PC-3 (cell line): ENCODE measurements at regions not wholly inside any gene's neighbourhood (a gene's known extent, or its start where the extent isn't known, plus 50 kb on each side); places are given as distances from the start of the nearest gene placed in this dataset.

Source experiments
- ATAC-seq: fragments of 200-7000 bp; cut with Tn5 transposase; 2 replicates; pipeline ENCODE4 v1.9.1; 2020; ENCODE audit warnings: mild to moderate bottlenecking, moderate library complexity
- BruUV-seq: library from RNA; stranded (reverse); fragments of 400-500 nt; replicated peaks from 2 replicates; lab custom pipeline; 2021; lab: Mats Ljungman, UMichigan
- CTCF ChIA-PET: fragments of 300-600 bp; sonication (Branson Sonifier 250); formaldehyde crosslinking; loops from one replicate; lab custom pipeline; 2022; ENCODE audit warnings: antibody characterized with exemption; lab: Charles Lee
- POLR2A ChIA-PET: fragments of 300-600 bp; sonication (Branson Sonifier 250); formaldehyde crosslinking; loops from one replicate; lab custom pipeline; 2022; ENCODE audit warnings: antibody characterized with exemption; ENCODE audit not compliant: unreplicated experiment; lab: Charles Lee
- DNase-seq: peaks from one replicate; pipeline ENCODE4 v3.0.0-alpha.2; 2015
- H2AFZ ChIP-seq: fragments of 300-600 bp; sonication (generic); 2 replicates; pipeline ENCODE4 v1.6.0; 2016; ENCODE audit warnings: antibody characterized with exemption, low read length
- H3F3A ChIP-seq: fragments of 300-600 bp; sonication (generic); one replicate; pipeline ENCODE4 v1.6.0; 2017; ENCODE audit warnings: antibody characterized with exemption, low read length, control low read depth, mild to moderate bottlenecking; ENCODE audit not compliant: unreplicated experiment
- H3K27ac ChIP-seq: fragments of 300-600 bp; sonication (generic); 2 replicates; pipeline ENCODE4 v1.5.1; 2016; ENCODE audit warnings: mild to moderate bottlenecking, low read length
- H3K27me3 ChIP-seq: fragments of 300-600 bp; sonication (generic); 2 replicates; pipeline ENCODE4 v1.6.1; 2016; ENCODE audit warnings: low read length, mixed read lengths
- H3K36me3 ChIP-seq: fragments of 300-600 bp; sonication (generic); 2 replicates; pipeline ENCODE4 v1.6.1; 2016; ENCODE audit warnings: low read depth, mixed run types, low read length, mixed read lengths
- H3K4me1 ChIP-seq: fragments of 300-600 bp; sonication (generic); 2 replicates; pipeline ENCODE4 v1.5.1; 2016; ENCODE audit warnings: low read length; ENCODE audit not compliant: insufficient read depth
- H3K4me2 ChIP-seq: fragments of 300-600 bp; sonication (generic); 2 replicates; pipeline ENCODE4 v1.6.0; 2016; ENCODE audit warnings: low read length
- H3K4me3 ChIP-seq: fragments of 300-600 bp; sonication (generic); 2 replicates; pipeline ENCODE4 v1.5.1; 2016; ENCODE audit warnings: mild to moderate bottlenecking, low read length, mixed read lengths
- H3K79me2 ChIP-seq: fragments of 300-600 bp; sonication (generic); 2 replicates; pipeline ENCODE4 v1.6.1; 2017; ENCODE audit warnings: low read length, mixed read lengths
- H3K9ac ChIP-seq: fragments of 300-600 bp; sonication (generic); 2 replicates; pipeline ENCODE4 v1.6.0; 2016; ENCODE audit warnings: mild to moderate bottlenecking, low read length
- H3K9me2 ChIP-seq: fragments of 300-600 bp; sonication (generic); replicated peaks from 2 replicates; pipeline ENCODE4 v1.6.1; 2016; ENCODE audit warnings: mixed run types, low read length, mixed read lengths
- H3K9me3 ChIP-seq: fragments of 300-600 bp; sonication (generic); 2 replicates; pipeline ENCODE4 v1.6.1; 2016; ENCODE audit warnings: low read length, mixed read lengths
- H4K20me1 ChIP-seq: fragments of 300-600 bp; sonication (generic); 2 replicates; pipeline ENCODE4 v1.6.1; 2016; ENCODE audit warnings: low read length, mixed read lengths
- CTCF ChIP-seq: fragments of 300-600 bp; sonication (generic); conservative IDR thresholded peaks from 2 replicates; pipeline ENCODE4 v1.5.1; 2017; ENCODE audit warnings: antibody characterized with exemption, low read depth, mild to moderate bottlenecking, low read length
- EZH2 ChIP-seq: fragments of 300-600 bp; sonication (generic); IDR thresholded peaks from one replicate; pipeline ENCODE4 v1.6.1; 2017; ENCODE audit warnings: antibody characterized with exemption, mild to moderate bottlenecking, low read length; ENCODE audit not compliant: unreplicated experiment
- EZH2phosphoT487 ChIP-seq: fragments of 300-600 bp; sonication (generic); IDR thresholded peaks from 2 replicates; pipeline ENCODE4 v1.6.1; 2018; ENCODE audit warnings: mild to moderate bottlenecking, antibody characterized with exemption, low read length, borderline replicate concordance
- intact Hi-C: fragments of 100-400 bp; cut with micrococcal nuclease; formaldehyde crosslinking; loops from 2 replicates; pipeline ENCODE4 v1.9.0; 2023

- no peak for ATAC-seq
- Histone ChIP-seq H3K79me2 (no peaks in the 10 kb centered on the region), H3K9me2 (no peaks in the 10 kb centered on the region), H3K9me3 (no peaks in the 10 kb centered on the region), H4K20me1 (no peaks in the 10 kb centered on the region), H3K9ac (no peak overlapping the region), H3K36me3 (no peaks in the 10 kb centered on the region), H3K27ac (no peak overlapping the region), H3K27me3 (no peaks in the 10 kb centered on the region), H3K4me3 (no peak overlapping the region), H2AFZ (no peak overlapping the region), H3K4me2 (no peak overlapping the region), H3F3A (no peaks in the 10 kb centered on the region), H3K4me1 (no peaks in the 10 kb centered on the region)
- POLR2A ChIA-PET, result no interaction called here
- intact Hi-C loops, result no loop called here
- CTCF ChIA-PET, result no interaction called here
- TF ChIP-seq CTCF, result no peak
- no peak for TF ChIP-seq EZH2phosphoT487
- no peak for TF ChIP-seq EZH2
- no TSS peak for BruUV-seq
- no peak for DNase-seq
These were observed 491.2 kb upstream of the TLE4 start for GRCh38 chr9:79080536-79080935.

- H3K4me1 ChIP-seq, result no peaks in the 10 kb centered on the region
- H3K9ac ChIP-seq, result no peak overlapping the region
- no peaks in the 10 kb centered on the region for H3K9me3 ChIP-seq
- H3K79me2 ChIP-seq, result no peaks in the 10 kb centered on the region
- DNase-seq (no peak), ATAC-seq (no peak)
- H3K27me3 ChIP-seq, result no peaks in the 10 kb centered on the region
- no peak overlapping the region for H2AFZ ChIP-seq
- H4K20me1 ChIP-seq, result no peaks in the 10 kb centered on the region
- H3K9me2 ChIP-seq, result no peaks in the 10 kb centered on the region
- no TSS peak for BruUV-seq
- TF ChIP-seq EZH2phosphoT487 (no peak), CTCF (no peak), EZH2 (no peak)
- no peaks in the 10 kb centered on the region for H3F3A ChIP-seq
- H3K27ac ChIP-seq, result no peak overlapping the region
- H3K36me3 ChIP-seq, result no peaks in the 10 kb centered on the region
- H3K4me2 ChIP-seq, result no peak overlapping the region
- intact Hi-C loops, result no loop called here
- H3K4me3 ChIP-seq, result no peak overlapping the region
- ChIA-PET POLR2A (no interaction called here), CTCF (no interaction called here)
These were observed 488.1 kb upstream of the TLE4 start for GRCh38 chr9:79083621-79084020.

- Histone ChIP-seq H3K9ac (no peak overlapping the region), H3K9me3 (no peaks in the 10 kb centered on the region), H3K79me2 (no peaks in the 10 kb centered on the region), H3K9me2 (no peaks in the 10 kb centered on the region), H3K4me2 (no peak overlapping the region), H3K36me3 (no peaks in the 10 kb centered on the region), H2AFZ (no peak overlapping the region), H3K27me3 (no peaks in the 10 kb centered on the region), H3K27ac (no peak overlapping the region), H3K4me1 (no peaks in the 10 kb centered on the region), H4K20me1 (no peaks in the 10 kb centered on the region), H3F3A (no peaks in the 10 kb centered on the region), H3K4me3 (no peak overlapping the region)
- ChIA-PET POLR2A (no interaction called here), CTCF (no interaction called here)
- BruUV-seq, result no TSS peak
- TF ChIP-seq CTCF, result no peak
- no peak for TF ChIP-seq EZH2phosphoT487
- no peak for TF ChIP-seq EZH2
- DNase-seq (no peak), ATAC-seq (no peak)
- intact Hi-C loops, result no loop called here
These were observed 484.6 kb upstream of the TLE4 start for GRCh38 chr9:79087133-79087532.
